DMS 273 (cell line): ENCODE measurements at regions not wholly inside any gene's neighbourhood (a gene's known extent, or its start where the extent isn't known, plus 50 kb on each side); places are given as distances from the start of the nearest gene placed in this dataset.

Experiments
- DNase-seq: peaks from one replicate; lab custom pipeline; 2025; ENCODE audit not compliant: unreplicated experiment; lab: John Stamatoyannopoulos, UW

- no peak for DNase-seq
These were observed 153.6 kb upstream of the PPP2R2D start for GRCh38 chr10:131747251-131747650.

- DNase-seq, result no peak
These were observed 153.0 kb upstream of the PPP2R2D start for GRCh38 chr10:131747791-131748190.

DNA sequence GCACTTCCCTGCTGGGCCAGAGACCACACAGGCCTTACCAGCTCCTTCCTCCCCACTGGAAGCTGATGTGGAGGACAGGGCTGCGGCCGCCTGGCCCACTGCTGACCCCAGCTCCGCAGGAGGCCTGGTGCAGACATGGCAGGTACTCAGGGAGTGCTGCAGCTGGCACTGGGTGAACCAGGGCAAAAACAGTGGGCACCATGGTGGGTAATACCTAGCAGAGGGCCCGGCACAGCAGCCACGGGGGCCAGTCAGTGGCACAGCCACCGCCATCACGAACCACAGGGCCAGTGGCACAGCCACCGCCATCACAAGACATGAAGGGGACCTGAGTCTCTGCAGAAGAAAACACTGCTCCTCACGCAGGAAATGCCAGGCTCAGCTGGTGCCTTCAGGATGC lies 152.6 kb upstream of the PPP2R2D start:
- no peak for DNase-seq

- no peak for DNase-seq
These were observed 151.7 kb upstream of the PPP2R2D start for GRCh38 chr10:131748831-131749766.

- DNase-seq, result no peak
These were observed 151.1 kb upstream of the PPP2R2D start for GRCh38 chr10:131749767-131750142.

GRCh38 chr10:131750171-131750895 lies 150.5 kb upstream of the PPP2R2D start:
- no peak for DNase-seq

DNA sequence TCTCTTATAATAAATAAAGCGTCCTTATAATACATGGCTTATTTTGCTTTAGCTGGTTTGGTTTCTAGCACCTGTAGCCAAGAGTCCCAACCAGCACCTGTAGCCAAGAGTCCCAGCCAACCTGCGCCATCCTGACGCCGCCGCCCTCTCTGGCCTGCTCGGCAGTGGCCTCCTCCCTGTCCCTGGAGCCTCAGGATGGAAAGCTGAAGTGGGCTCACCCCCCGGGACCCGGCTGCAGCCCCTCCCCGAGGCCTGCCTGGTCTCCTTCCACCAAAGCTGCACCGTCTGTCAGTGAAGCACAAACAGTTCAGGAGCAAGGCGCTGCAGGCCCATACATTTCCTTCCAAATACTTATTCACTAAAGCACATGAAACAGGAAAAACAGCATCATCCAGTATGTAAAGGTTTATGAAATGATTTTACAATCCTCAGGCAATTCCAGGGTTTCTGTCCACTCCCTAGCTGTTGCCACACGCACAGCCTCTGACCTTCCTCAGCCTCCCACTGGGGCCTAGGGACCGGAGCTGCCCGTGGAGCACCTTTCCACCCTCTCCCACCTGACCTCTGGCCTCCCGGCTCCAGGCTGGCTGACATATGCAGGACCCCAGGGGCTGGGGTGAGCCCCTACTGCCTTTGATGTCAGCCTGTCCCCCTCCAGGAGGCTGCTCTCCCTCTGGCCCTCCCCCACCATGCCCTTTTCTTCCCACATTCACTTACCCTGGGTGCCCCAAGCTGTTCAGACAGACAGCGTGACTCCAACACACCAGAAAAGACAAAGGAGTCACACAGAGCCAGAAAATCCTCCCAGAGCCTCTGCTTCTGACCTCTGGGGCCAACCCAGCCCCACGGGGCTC lies 149.6 kb upstream of the PPP2R2D start:
- DNase-seq, result no peak

GRCh38 chr10:131751827-131752775 lies 148.7 kb upstream of the PPP2R2D start:
- DNase-seq, result no peak

GRCh38 chr10:131753336-131753735 lies 147.5 kb upstream of the PPP2R2D start:
- DNase-seq, result no peak

DNA sequence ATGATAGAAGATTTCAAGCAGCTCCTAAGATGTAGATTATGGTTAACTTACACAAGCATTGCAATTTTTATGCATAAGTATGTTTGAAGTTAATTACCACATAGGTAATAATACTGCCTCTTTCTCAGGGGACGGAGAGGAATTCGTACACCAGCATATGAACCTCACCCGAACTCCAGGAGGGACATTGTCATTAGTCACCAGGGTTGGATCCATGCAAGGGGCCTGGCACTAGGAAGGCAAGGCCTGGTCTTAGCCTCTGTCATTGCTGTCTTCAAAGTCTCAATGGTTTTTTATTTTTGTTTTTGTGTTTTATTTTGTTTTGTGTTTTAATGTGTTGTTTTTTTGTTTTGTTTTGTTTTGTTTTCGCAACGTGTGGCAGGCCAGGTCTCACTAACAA lies 145.6 kb upstream of the PPP2R2D start:
- DNase-seq, result no peak

DNA sequence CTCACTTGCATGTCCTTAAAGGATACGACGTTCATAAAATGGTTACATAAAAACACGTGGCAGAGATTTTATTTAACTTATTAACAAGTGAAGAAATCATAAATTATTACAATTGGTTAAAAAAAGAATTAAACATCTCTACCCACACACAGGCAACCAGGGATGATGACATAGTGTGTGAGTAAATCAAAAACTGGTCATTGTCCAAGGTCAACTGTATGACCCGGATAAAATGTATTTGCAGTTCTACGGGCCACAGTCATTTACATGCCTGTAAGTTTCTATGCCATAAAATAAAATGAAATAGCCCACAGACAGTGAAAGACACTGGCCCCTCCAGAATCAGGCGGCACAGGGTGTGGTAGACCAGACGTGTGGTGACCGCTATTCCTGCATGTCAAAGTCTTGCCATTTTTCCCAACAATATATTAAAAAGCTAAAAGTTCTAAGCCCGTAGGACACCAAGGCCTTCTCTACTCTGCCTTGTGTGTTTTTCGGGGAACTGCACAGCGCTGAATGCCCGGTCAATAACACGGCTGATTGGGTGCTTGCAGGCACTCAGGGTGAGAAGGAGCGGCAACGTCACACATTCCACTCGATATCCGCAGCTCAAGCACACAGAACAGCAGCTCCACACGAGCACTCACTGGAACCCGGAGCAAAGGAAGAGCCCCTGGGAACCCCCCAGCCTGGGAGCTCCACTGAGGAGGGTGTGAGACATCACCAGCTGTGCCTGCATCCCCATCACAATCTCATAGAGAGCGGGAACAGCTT lies 143.3 kb upstream of the PPP2R2D start:
- DNase-seq, result no peak

- DNase-seq, result no peak
These were observed 142.5 kb upstream of the PPP2R2D start for GRCh38 chr10:131758062-131758938.

GRCh38 chr10:131758939-131759301 lies 141.9 kb upstream of the PPP2R2D start:
- no peak for DNase-seq

DNA sequence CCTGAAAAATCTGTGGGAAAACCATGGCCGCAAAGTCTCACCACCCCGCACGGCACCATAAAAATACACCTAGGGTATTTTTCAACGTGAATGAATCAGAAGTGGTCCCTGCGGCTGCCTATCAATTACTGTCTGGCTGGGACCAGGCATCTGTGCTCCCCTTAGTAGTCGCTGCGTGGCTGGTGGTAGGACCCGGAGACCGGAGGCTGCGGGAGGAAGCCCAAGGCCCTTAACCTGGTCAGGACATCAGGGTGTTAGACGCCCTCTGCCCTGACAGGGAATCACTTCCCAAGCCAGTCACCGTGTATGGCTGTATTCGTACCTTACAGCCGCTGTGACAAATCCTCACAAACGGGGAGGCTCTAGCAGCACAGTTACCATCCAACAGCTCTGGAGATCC lies 141.5 kb upstream of the PPP2R2D start:
- DNase-seq, result no peak

- no peak for DNase-seq
These were observed 140.2 kb upstream of the PPP2R2D start for GRCh38 chr10:131760416-131761166.

- DNase-seq, result no peak
These were observed 137.8 kb upstream of the PPP2R2D start for GRCh38 chr10:131762789-131763696.

DNA sequence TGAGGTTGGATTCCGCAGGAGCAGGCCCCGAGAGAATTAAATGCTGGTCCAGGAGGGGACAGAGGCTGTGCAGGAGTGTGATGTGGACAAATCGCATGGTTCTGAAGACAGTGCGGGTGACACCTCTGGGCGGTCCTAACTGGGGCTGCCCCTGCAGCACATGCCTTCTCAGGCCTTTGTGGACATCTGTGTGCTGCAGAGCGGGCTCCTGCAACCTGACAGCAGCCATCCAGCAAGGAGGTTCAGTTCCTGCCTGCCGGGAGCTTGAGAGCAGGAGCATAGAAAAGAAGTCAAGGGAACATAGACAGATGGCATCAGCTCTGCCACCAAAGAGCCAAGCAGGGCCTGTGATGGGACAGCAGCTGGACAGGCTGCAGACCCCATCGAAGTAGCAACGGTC lies 135.9 kb upstream of the PPP2R2D start:
- DNase-seq, result no peak
